ENCODE measurements at regions not wholly inside any gene's neighbourhood (a gene's known extent, or its start where the extent isn't known, plus 50 kb on each side); places are given as distances from the start of the nearest gene placed in this dataset.

DNA sequence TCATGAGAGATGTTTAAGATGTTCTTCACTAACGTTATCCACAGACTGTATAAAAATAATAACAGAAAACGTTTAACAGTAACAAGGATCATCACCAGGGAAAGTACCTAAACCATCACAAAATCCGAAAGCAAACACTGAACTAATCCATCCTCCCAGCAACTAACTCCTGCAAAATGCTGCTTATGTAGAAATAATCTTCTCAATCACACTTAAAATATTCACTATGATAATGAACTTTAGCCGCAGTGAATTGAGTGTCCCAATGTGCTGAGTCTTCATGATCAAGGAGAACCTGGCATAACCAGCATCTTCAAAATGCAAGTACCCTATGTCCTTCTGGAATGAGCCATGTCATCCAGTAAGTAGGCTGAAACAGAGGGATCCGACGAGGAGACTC, 166.1 kb downstream of the LTN1 start:
- no peak for DNase-seq

DNA sequence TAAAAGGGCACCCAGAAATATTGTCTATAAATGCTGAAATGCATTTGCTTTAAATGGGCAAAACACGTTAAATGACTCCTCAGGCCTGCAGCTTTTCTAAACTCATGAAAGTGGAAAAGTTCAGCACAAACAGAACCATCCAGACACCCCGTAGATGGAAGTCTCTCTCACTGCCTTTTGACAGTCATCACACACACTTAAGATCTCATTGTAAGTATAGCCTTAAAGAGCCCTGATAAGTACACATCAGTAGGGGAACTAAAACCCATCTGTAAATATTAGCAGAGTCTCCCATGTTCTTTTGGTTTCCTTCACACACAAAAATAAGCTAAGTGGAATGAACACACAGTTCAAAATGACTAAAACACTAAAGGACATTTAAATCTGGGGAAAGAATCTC, 166.7 kb downstream of the LTN1 start:
- DNase-seq: no peak

GRCh38 chr21:28823429-28823828, 169.2 kb downstream of the LTN1 start:
- DNase-seq: no peak

- DNase-seq: no peak
Measured at GRCh38 chr21:28822486-28823335, 170.0 kb downstream of the LTN1 start.

- no peak for DNase-seq
Measured at GRCh38 chr21:28822123-28822399, 170.6 kb downstream of the LTN1 start.

DNA sequence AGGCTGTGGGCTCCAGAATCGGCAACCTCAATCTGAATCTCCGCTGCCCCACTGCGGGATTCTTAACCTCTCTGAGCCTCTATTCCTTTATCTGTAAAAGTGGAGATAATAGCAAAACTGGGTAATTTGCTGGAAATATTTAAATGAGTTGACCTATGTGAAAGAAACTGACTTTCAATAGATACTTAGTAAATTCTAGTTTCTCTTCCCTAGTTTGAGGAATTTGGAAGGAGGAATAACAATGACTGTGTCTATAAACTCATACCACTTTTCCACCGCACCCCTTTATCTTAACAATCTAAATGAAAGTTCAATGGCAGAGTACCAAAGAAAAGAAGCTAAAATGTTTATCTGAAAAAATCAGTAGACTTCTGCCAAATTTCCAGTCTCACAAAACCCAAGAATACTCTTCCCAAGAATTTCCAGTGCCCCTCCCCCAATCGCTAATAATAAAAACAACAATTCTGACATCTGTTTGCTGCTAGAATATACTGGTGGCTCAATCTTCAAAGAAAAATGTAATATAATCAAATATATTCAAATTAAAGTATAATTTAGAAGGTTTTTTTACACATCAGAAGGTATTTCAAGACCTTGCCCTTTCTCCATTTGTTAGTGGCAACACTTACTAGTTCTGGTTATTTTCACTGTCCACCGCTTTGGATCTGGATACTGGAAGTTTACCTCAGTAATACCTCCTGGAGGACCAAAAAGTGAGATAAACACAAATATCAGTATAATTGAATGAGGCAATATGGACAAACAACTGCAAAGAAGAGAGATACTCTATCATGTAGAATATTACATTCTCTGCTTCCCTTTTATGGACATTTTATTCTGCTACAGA, 171.2 kb downstream of the LTN1 start:
- DNase-seq: no peak

DNA sequence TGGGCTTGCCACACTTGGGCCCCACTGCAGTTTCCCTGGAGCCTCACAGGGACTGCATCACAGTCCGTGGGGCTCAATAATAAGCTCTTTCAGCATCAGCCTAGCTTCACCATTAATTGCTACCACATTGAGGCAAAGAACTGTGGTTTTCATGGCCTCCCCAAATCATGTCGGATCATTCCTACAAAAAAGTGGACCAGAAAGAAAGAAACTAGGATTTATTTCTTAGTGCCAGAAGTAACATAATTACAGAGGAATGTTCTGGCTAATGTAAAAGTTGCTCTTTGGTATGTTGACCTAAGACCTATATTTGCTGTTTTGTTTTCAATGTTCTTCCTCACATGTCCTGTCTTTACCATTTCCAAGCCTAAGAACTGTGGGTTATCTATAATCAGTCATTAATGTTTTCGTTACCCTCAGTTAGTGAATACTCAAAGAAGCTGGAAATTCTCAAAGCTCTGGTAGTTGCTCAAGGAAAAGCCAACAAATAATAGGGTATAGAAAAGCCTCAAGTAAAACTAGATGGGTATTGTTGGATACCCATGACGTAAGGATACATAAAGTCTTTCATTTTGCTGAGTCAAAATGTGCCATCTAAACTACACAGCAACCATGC, 173.9 kb downstream of the LTN1 start:
- no peak for DNase-seq

DNA sequence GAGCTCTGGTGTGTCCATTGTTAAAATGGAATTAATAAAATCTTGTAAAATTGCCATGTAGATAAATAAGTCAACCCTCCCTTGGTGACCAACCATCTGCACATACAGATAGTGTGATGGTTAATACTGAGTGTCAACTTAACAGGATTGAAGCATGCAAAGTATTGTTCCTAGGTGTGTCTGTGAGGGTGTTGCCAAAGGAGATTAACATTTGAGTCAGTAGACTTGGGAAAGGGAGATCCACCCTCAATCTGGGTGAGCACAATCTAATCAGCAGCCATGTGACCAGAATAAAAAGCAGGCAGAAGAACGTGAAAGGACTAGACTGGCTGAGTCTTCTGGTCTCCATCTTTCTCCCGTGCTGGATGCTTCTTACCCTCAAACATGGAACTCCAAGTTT, 174.8 kb downstream of the LTN1 start:
- no peak for DNase-seq

GRCh38 chr21:28811860-28812259, 180.8 kb downstream of the LTN1 start:
- DNase-seq: no peak

GRCh38 chr21:28810826-28811524, 181.7 kb downstream of the LTN1 start:
- DNase-seq: no peak

- DNase-seq: no peak
Measured at GRCh38 chr21:28805885-28806284, 186.8 kb downstream of the LTN1 start.

GRCh38 chr21:28804089-28804670, 188.5 kb downstream of the LTN1 start:
- DNase-seq: no peak

DNA sequence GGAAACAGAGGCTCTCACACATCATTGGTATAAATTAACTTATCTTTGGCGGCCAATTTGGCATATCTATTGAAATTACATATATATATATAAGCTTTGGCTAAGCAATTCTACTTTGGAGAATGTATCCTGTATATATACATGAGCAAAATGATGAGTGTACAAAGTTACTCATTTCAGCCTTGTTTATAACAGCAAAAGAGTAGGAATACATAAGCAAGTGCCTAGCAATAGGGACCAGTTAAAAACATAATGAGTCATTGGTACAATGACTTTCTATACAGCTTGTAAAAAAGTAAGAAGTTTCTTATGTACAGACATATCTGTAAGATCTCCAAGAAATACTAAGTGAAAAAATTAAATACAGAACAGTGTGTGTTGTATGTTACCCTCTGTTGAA, 190.8 kb downstream of the LTN1 start:
- no peak for DNase-seq

- no peak for DNase-seq
Measured at GRCh38 chr21:28799926-28800325, 192.8 kb downstream of the LTN1 start.

DNA sequence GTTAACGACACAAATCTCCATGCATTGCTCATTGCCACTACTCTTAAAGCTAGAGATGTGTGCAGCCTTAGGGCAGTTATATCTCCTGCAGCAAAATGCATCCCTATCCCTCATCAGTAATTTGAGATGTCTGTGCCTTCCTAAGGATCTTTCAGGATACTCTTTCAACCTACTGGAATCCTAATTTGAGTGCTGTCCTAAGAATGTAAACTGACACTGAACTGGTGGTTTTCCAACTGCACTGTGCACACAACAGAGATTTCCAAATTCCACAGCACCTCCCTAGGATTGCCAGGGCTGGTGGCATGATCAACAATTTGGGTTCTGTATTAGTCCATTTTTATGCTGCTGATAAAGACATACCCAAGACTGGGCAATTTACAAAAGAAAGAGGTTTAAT, 193.9 kb downstream of the LTN1 start:
- DNase-seq: no peak

- no peak for DNase-seq
Measured at GRCh38 chr21:28795251-28795650, 197.4 kb downstream of the LTN1 start.

DNA sequence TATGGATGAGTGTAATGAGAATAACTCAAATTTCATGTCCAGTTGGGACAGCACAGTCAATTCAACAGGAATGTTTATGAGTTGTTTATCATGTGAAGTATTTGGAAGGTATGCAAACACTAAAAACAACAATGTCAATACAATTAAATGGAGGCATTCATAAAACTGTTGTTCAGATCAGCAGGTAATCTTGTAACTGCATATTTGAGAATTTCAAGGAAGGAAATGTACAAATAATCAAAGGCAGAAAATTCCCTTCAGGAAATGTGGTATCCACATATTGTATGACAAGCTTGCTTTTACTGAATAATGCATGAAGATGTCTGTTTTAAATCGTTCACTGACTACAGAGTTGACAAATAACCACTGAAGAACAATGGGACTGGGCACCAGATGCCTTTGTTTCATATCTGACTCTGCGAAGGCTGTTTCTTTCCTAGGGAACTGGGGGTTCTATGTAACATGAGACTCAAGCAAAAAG, 198.3 kb downstream of the LTN1 start:
- no peak for DNase-seq

GRCh38 chr21:28793043-28793442, 199.6 kb downstream of the LTN1 start:
- no peak for DNase-seq

DNA sequence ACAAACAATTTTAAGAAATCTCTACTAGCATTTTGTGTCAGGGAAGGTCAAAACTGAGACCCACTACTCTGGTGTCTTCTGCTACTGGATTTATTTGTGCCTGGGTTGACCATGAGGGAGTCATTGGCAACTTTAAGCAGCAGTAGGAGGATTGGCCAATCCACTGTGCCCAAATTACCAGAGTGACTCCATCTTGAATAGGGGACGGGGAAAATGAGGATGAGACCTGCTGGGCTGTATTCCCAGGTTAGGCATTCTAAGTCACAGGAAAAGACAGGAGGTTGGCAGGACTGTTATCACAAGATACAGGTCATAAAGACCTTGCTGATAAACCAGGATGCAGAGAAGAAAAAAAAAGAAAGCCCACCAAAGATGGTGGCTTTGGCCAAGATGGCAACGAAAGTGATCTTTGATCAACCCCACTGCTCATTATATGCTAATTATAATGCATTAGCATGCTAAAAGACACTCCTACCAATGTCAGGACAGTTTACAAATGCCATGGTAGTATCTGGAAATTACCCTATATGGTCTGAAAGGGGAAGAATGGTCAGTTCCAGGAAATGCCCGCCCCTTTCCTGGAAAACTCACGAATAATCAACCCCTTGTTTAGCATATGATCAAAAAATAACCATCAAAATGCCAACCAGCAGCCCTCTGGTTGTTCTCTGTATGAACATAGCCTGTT, 200.9 kb downstream of the LTN1 start:
- DNase-seq: no peak

- DNase-seq: no peak
Measured at GRCh38 chr21:28790335-28790734, 202.3 kb downstream of the LTN1 start.

DNA sequence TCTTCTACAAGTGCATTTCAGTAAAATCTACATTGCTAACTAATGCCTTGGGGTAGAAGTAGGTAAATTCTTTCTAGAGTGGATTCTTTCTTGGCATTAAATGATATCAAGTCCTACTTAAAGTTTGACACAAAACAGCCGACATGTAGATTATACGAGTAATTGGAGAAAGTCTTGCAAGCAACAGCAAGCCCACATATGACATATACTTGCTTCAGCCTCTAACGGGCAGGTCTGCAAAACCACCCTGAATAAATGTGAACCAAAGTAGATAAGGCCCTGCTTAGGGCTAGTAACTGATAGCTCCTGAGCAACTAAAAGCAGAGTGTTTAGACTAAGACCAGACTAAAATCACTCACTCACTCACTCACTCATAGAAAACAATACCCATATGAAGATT, 203.2 kb downstream of the LTN1 start:
- no peak for DNase-seq

DNA sequence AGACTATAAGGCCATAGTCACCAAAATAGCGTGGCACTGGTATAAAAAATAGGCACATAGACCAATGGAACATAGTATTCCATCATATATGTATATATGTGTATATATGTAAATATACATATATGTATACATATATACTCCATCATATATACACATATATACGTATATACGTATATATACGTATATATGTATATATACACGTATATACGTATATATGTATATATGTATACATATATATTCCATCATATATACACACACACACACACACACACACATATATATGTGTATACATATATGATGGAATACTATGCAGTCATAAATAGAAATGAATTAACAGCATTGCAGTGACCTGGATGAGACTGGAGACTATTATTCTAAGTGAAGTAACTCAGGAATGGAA, 204.6 kb downstream of the LTN1 start:
- no peak for DNase-seq
